ENCODE measurements at regions not wholly inside any gene's neighbourhood (a gene's known extent, or its start where the extent isn't known, plus 50 kb on each side); places are given as distances from the start of the nearest gene placed in this dataset.

DNA sequence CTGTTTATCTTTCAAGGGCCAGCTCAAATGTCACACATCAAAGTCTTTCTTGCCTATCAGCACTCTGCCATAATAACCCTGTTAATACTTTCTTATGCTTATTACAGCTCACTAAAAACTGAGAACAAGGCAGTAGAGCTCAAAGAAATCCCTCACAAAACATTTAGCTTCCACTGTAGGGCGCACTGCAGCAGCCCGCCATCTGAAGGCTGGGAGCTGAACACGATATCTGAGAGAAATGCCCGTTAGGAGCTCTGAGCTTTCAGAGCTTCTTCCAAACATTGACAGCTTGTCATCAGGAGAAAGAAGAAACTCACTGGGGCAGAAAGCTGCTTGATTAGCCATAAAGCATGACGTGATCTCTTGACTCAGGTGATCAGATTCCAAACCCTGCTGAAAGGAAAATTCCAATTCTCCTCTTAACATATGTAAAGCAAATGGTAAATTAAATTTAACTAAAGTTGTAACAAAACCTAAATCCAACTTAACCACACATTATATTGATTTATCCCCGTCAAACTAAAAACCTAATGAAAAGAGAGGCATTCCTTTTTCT is 175.7 kb downstream of the C12orf50 start:
- Histone ChIP-seq H2BK20ac (ENCODE audit: low read depth, low read length, poor library complexity, severe bottlenecking) (no peak overlapping the region), H3K27me3 (ENCODE audit: insufficient read depth, low read length) (no peaks in the 10 kb centered on the region), H3K18ac (ENCODE audit: insufficient read length, low read depth, low read length) (no peak overlapping the region), H2AFZ (ENCODE audit: low read length) (no peak overlapping the region), H2BK15ac (ENCODE audit: low read depth, low read length) (no peak overlapping the region), H3T11ph (ENCODE audit: low read length) (no peak overlapping the region), H2BK120ac (ENCODE audit: low read depth, low read length, poor library complexity, severe bottlenecking) (no peak overlapping the region), H2AK5ac (ENCODE audit: insufficient read length, low read length) (no peak overlapping the region), H4K91ac (ENCODE audit: insufficient read length, low read depth, low read length) (no peak overlapping the region), H3K79me1 (ENCODE audit: insufficient read depth, low read depth, low read length, poor library complexity, severe bottlenecking) (no peaks in the 10 kb centered on the region), H3K14ac (ENCODE audit: insufficient read depth, low read length) (no peak overlapping the region), H2BK12ac (ENCODE audit: insufficient read length, low read depth, low read length) (no peak overlapping the region), H3K23me2 (ENCODE audit: insufficient read length, low read depth, low read length, poor library complexity, severe bottlenecking) (no peaks in the 10 kb centered on the region), H3K56ac (ENCODE audit: insufficient read length, low read depth, low read length) (no peak overlapping the region), H3K9me3 (ENCODE audit: control insufficient read depth, low read depth, low read length) (no peaks in the 10 kb centered on the region), H3K79me2 (ENCODE audit: insufficient read depth, low read length) (no peaks in the 10 kb centered on the region), H3K4me1 (ENCODE audit: insufficient read depth, low read length) (no peaks in the 10 kb centered on the region), H3K27ac (ENCODE audit: insufficient read length, low read depth, low read length) (no peak overlapping the region), H2BK5ac (ENCODE audit: insufficient read length, low read length) (no peak overlapping the region), H3K4ac (ENCODE audit: low read depth, low read length) (no peak overlapping the region), H3K4me2 (ENCODE audit: insufficient read depth, insufficient read length, low read length) (no peak overlapping the region), H4K5ac (ENCODE audit: insufficient read length, low read depth, low read length) (no peak overlapping the region), H4K8ac (replicated peaks; ENCODE audit: insufficient read length, low read depth, low read length) (no peak overlapping the region), H3K9ac (ENCODE audit: extremely low read depth, insufficient read length, low read length) (no peak overlapping the region), H4K20me1 (ENCODE audit: control insufficient read depth, insufficient read depth, insufficient read length) (no peaks in the 10 kb centered on the region), H3K23ac (ENCODE audit: insufficient read length, low read depth, low read length) (no peak overlapping the region)
- H3K36me3 Mint-ChIP-seq (ENCODE audit: insufficient read depth in 1 of 3, low read depth in 3 of 3) = peaks cover 0 to 5% (median 0%) of the 10 kb centered on the region in 3 experiments; a peak in 2 of 7 replicates
- peak; percentile 38 for DNase-seq
- H3K4me1 Mint-ChIP-seq = peaks cover 0 to 5% of the 10 kb centered on the region in 2 experiments; a peak in 2 of 4 replicates
- no peaks in the 10 kb centered on the region for H3K27me3 Mint-ChIP-seq (ENCODE audit: low read depth)
- no CpG with 5 or more reads among the region's 6 CpGs for WGBS (ENCODE audit: extremely low coverage, insufficient read length, low lambda C conversion rate)
- TF ChIP-seq, protein P1, sequence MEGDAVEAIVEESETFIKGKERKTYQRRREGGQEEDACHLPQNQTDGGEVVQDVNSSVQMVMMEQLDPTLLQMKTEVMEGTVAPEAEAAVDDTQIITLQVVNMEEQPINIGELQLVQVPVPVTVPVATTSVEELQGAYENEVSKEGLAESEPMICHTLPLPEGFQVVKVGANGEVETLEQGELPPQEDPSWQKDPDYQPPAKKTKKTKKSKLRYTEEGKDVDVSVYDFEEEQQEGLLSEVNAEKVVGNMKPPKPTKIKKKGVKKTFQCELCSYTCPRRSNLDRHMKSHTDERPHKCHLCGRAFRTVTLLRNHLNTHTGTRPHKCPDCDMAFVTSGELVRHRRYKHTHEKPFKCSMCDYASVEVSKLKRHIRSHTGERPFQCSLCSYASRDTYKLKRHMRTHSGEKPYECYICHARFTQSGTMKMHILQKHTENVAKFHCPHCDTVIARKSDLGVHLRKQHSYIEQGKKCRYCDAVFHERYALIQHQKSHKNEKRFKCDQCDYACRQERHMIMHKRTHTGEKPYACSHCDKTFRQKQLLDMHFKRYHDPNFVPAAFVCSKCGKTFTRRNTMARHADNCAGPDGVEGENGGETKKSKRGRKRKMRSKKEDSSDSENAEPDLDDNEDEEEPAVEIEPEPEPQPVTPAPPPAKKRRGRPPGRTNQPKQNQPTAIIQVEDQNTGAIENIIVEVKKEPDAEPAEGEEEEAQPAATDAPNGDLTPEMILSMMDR (conservative IDR thresholded peaks at IDR 0.05) = peak; percentile 21; the same call in 1 of the 3 replicates
- no peak overlapping the region; a peak in 1 of 7 replicates for H3K27ac Mint-ChIP-seq
- H3K4me3 Mint-ChIP-seq = no peak overlapping the region
- H3K9me3 Mint-ChIP-seq = 0 out of 5 replicates have a peak, but pooled peaks cover 2 to 3% of the 10 kb centered on the region in 2 experiments
